ENCODE measurements at regions not wholly inside any gene's neighbourhood (a gene's known extent, or its start where the extent isn't known, plus 50 kb on each side); places are given as distances from the start of the nearest gene placed in this dataset.

DNA sequence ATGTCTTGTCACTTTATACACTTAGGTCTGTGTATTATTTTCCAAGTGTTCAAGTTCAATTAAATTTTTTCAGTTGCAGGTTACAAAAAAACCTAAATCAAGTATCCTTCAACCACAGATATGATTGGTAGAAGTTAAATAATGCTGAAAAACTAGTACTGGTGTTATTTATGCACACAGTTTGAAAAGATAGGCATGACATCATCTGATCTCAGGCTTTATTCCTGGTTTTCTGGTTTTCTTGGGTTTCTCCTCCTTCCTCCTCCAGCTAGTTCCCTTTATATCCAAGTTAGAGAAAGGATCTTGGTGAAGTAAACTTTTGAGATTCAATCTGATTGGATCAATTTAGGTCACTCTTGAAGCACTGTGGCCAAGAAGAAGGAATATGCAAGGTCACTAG, 1201.1 kb upstream of the B3GALT2 start:
- TF ChIP-seq, protein P1, sequence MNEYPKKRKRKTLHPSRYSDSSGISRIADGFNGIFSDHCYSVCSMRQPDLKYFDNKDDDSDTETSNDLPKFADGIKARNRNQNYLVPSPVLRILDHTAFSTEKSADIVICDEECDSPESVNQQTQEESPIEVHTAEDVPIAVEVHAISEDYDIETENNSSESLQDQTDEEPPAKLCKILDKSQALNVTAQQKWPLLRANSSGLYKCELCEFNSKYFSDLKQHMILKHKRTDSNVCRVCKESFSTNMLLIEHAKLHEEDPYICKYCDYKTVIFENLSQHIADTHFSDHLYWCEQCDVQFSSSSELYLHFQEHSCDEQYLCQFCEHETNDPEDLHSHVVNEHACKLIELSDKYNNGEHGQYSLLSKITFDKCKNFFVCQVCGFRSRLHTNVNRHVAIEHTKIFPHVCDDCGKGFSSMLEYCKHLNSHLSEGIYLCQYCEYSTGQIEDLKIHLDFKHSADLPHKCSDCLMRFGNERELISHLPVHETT (CRISPR knock-in tag; conservative IDR thresholded peaks at IDR 0.05 in 1 of 2, IDR thresholded peaks at IDR 0.05 in 1 of 2) = no peak
- TF ChIP-seq, protein P2, sequence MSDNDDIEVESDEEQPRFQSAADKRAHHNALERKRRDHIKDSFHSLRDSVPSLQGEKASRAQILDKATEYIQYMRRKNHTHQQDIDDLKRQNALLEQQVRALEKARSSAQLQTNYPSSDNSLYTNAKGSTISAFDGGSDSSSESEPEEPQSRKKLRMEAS (CRISPR knock-in tag; IDR thresholded peaks at IDR 0.05) = no peak
- TF ChIP-seq, protein P3, sequence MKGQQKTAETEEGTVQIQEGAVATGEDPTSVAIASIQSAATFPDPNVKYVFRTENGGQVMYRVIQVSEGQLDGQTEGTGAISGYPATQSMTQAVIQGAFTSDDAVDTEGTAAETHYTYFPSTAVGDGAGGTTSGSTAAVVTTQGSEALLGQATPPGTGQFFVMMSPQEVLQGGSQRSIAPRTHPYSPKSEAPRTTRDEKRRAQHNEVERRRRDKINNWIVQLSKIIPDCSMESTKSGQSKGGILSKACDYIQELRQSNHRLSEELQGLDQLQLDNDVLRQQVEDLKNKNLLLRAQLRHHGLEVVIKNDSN (CRISPR knock-in tag; IDR thresholded peaks at IDR 0.05) = no peak

All from K562 (cell line).